Endothelial cell of umbilical vein (primary cell): ENCODE measurements at regions not wholly inside any gene's neighbourhood (a gene's known extent, or its start where the extent isn't known, plus 50 kb on each side); places are given as distances from the start of the nearest gene placed in this dataset.

Source experiments
- BruUV-seq: library from RNA; stranded (reverse); fragments of 400-500 nt; replicated peaks from 2 replicates; lab custom pipeline; 2021; lab: Mats Ljungman, UMichigan
- CTCF ChIA-PET: fragments of 300-600, 350-600 bp; sonication (Branson Sonifier 250); formaldehyde crosslinking; loops from one replicate; lab custom pipeline; 2021; ENCODE audit warnings: antibody characterized with exemption, inconsistent platforms; lab: Charles Lee
- POLR2A ChIA-PET: fragments of 300-600, 350-600 bp; sonication (Branson Sonifier 250); formaldehyde crosslinking; loops from one replicate; lab custom pipeline; 2021; ENCODE audit warnings: antibody characterized with exemption, inconsistent platforms; lab: Charles Lee
- DNase-seq: peaks from one replicate; pipeline ENCODE4 v3.0.0-alpha.2; 2011; ENCODE audit warnings: low read depth, low spot score
- FAIRE-seq: peaks from 2 replicates; lab custom pipeline; 2011; peaks lifted over from hg19 to GRCh38; lab: Jason Lieb, UNC
- H2AFZ ChIP-seq: 2 replicates; pipeline ENCODE4 v1.6.0; 2012; ENCODE audit warnings: low read depth, low read length, control low read depth, inconsistent platforms
- H3K27ac ChIP-seq: 2 replicates; pipeline ENCODE4 v1.5.1; 2011; ENCODE audit warnings: low read depth, mild to moderate bottlenecking, control low read depth, low read length, moderate library complexity; ENCODE audit not compliant: insufficient read depth
- H3K27me3 ChIP-seq, 2 experiments: 2 replicates each; pipeline versions ENCODE4 v1.6.0 to v1.6.1; 2011; ENCODE audit warnings: low read length in 2 of 2, mixed read lengths in 1 of 2; ENCODE audit not compliant: control insufficient read depth in 2 of 2, insufficient read depth in 2 of 2
- H3K36me3 ChIP-seq, 2 experiments: 2 replicates in 1 of 2; 3 replicates in 1 of 2; pipeline ENCODE4 v1.5.1; 2011; ENCODE audit warnings: low read length in 2 of 2, mild to moderate bottlenecking in 1 of 2, moderate library complexity in 1 of 2; ENCODE audit not compliant: control insufficient read depth in 2 of 2, insufficient read depth in 2 of 2; ENCODE audit errors: extremely low read depth in 1 of 2
- H3K4me1 ChIP-seq: 3 replicates; pipeline ENCODE4 v1.5.1; 2011; ENCODE audit warnings: mild to moderate bottlenecking, low read length; ENCODE audit not compliant: control insufficient read depth, insufficient read depth; ENCODE audit errors: extremely low read depth
- H3K4me2 ChIP-seq: 2 replicates; pipeline ENCODE4 v1.6.1; 2011; ENCODE audit warnings: low read length, control low read depth, mixed read lengths; ENCODE audit not compliant: insufficient read depth
- H3K4me3 ChIP-seq, 3 experiments: fragments of 200-600 bp in 1 of 3; sonication (generic), shearing (Covaris generic) in 1 of 3; replicated peaks in 1 of 3; 2 replicates each; pipeline ENCODE4 v1.5.1; 2011 to 2016; ENCODE audit warnings: control low read depth in 3 of 3, low read length in 3 of 3, mild to moderate bottlenecking in 2 of 3, inconsistent platforms in 1 of 3, low read depth in 1 of 3, moderate library complexity in 1 of 3; ENCODE audit not compliant: insufficient read depth in 1 of 3
- H3K79me2 ChIP-seq: 2 replicates; pipeline ENCODE4 v1.6.0; 2012; ENCODE audit warnings: low read length, inconsistent platforms; ENCODE audit not compliant: control insufficient read depth, insufficient read depth
- H3K9ac ChIP-seq: replicated peaks from 2 replicates; pipeline ENCODE3; 2011; ENCODE audit warnings: low read length, control low read depth; ENCODE audit not compliant: insufficient read depth; ENCODE audit errors: extremely low read depth
- H3K9me1 ChIP-seq: replicated peaks from 3 replicates; pipeline ENCODE4 v1.6.0; 2011; ENCODE audit warnings: mild to moderate bottlenecking, low read length; ENCODE audit not compliant: control insufficient read depth, insufficient read depth; ENCODE audit errors: extremely low read depth
- H3K9me3 ChIP-seq: replicated peaks from 2 replicates; pipeline ENCODE4 v1.5.1; 2012; ENCODE audit warnings: low read length, inconsistent platforms; ENCODE audit not compliant: control insufficient read depth, insufficient read depth
- H4K20me1 ChIP-seq: replicated peaks from 2 replicates; pipeline ENCODE3; 2011; ENCODE audit warnings: mild to moderate bottlenecking, low read length; ENCODE audit not compliant: control insufficient read depth, insufficient read depth; ENCODE audit errors: extremely low read depth
- EZH2 ChIP-seq: IDR thresholded peaks from 2 replicates; pipeline ENCODE4 v1.6.1; 2012; ENCODE audit warnings: borderline replicate concordance, low read depth, mild to moderate bottlenecking, moderate library complexity, low read length, inconsistent platforms; ENCODE audit not compliant: severe bottlenecking
- FOS ChIP-seq: IDR thresholded peaks from 2 replicates; pipeline ENCODE4 v1.6.1; 2011; ENCODE audit warnings: mild to moderate bottlenecking, low read length, moderate library complexity, borderline replicate concordance; ENCODE audit not compliant: insufficient read depth
- JUN ChIP-seq: IDR thresholded peaks from 2 replicates; pipeline ENCODE4 v1.6.1; 2011; ENCODE audit warnings: borderline replicate concordance, low read depth; ENCODE audit not compliant: insufficient read length, insufficient read depth
- MYC ChIP-seq: IDR thresholded peaks from one replicate; pipeline ENCODE4 v1.6.1; 2011; ENCODE audit warnings: mild to moderate bottlenecking, low read depth, low read length
- POLR2A ChIP-seq: IDR thresholded peaks from 2 replicates; pipeline ENCODE4 v1.6.1; 2012; ENCODE audit warnings: low read depth, mild to moderate bottlenecking, control low read depth, low read length
- POLR2AphosphoS5 ChIP-seq: IDR thresholded peaks from 2 replicates; pipeline ENCODE4 v1.6.1; 2012; ENCODE audit warnings: low read depth, mild to moderate bottlenecking, control low read depth, low read length, moderate library complexity; ENCODE audit not compliant: insufficient read depth
- dilution Hi-C: fragments of 300-500 bp; cut with MboI; formaldehyde crosslinking; loops from one replicate; pipeline ENCODE4 v1.15.0; 2019; ENCODE audit warnings: low sequenced_read_pairs; ENCODE audit not compliant: extremely low pct_ligation_motif_present
- intact Hi-C: fragments of 100-400 bp; cut with micrococcal nuclease; formaldehyde crosslinking; loops from one replicate; pipeline ENCODE4 v1.10.0; 2022
- TF ChIP-seq, protein P1 (sequence below), 2 donors: IDR thresholded peaks; 1 replicate in 1 of 2; 2 replicates in 1 of 2; pipeline ENCODE4 v1.5.1; 2011; ENCODE audit warnings: low read length in 2 of 2, mild to moderate bottlenecking in 2 of 2, moderate library complexity in 2 of 2, control low read depth in 1 of 2, inconsistent platforms in 1 of 2, low read depth in 1 of 2; ENCODE audit not compliant: insufficient read depth in 1 of 2; ENCODE audit errors: extremely low read depth in 1 of 2
- TF ChIP-seq, protein P2 (sequence below): IDR thresholded peaks from 2 replicates; pipeline ENCODE4 v1.6.1; 2011; ENCODE audit not compliant: insufficient read depth, insufficient read length

DNA sequence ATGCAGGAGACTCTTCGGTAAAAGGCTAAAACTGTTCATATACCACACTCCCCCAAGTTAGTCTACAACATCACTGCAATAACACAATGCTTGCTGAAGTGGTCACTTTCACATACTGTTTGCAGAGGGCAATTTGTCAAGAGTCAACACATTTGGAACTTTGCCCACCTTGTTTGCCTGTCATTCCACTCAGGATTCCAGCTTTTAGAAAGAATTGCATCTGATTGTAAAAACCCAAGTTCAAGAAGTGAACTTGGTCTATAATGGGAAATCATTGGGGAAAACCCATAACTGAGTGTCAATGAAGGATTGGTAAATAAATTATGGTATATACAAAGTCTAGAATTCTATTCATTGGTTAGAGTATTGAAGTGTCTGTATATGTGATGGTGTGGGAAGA lies 120.5 kb downstream of the GADD45G start:
- Histone ChIP-seq H3K27ac (no peak overlapping the region), H3K36me3 (no peaks in the 10 kb centered on the region), H3K9me1 (no peaks in the 10 kb centered on the region), H3K4me3 (no peak overlapping the region), H3K4me2 (no peak overlapping the region), H2AFZ (no peak overlapping the region), H3K9ac (no peak overlapping the region), H3K27me3 (no peaks in the 10 kb centered on the region), H3K9me3 (no peaks in the 10 kb centered on the region), H4K20me1 (no peaks in the 10 kb centered on the region), H3K79me2 (no peaks in the 10 kb centered on the region), H3K4me1 (peaks cover 3% of the 10 kb centered on the region)
- BruUV-seq, result no TSS peak
- TF ChIP-seq POLR2AphosphoS5 (no peak), FOS (no peak), POLR2A (no peak), EZH2 (no peak), MYC (no peak), JUN (no peak)
- TF ChIP-seq, protein P1, sequence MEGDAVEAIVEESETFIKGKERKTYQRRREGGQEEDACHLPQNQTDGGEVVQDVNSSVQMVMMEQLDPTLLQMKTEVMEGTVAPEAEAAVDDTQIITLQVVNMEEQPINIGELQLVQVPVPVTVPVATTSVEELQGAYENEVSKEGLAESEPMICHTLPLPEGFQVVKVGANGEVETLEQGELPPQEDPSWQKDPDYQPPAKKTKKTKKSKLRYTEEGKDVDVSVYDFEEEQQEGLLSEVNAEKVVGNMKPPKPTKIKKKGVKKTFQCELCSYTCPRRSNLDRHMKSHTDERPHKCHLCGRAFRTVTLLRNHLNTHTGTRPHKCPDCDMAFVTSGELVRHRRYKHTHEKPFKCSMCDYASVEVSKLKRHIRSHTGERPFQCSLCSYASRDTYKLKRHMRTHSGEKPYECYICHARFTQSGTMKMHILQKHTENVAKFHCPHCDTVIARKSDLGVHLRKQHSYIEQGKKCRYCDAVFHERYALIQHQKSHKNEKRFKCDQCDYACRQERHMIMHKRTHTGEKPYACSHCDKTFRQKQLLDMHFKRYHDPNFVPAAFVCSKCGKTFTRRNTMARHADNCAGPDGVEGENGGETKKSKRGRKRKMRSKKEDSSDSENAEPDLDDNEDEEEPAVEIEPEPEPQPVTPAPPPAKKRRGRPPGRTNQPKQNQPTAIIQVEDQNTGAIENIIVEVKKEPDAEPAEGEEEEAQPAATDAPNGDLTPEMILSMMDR (IDR thresholded peaks at IDR 0.05; ENCODE audit: extremely low read depth in 1 of 2, insufficient read depth in 1 of 2, low read depth in 1 of 2, low read length in 2 of 2), result no peak
- TF ChIP-seq, protein P2, sequence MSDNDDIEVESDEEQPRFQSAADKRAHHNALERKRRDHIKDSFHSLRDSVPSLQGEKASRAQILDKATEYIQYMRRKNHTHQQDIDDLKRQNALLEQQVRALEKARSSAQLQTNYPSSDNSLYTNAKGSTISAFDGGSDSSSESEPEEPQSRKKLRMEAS, result no peak
- FAIRE-seq (no peak), DNase-seq (no peak)
- intact Hi-C loops (no loop called here), dilution Hi-C loops (no loop called here)
- CTCF ChIA-PET, result no interaction called here
- POLR2A ChIA-PET, result no interaction called here
